A673 (cell line): ENCODE measurements at regions not wholly inside any gene's neighbourhood (a gene's known extent, or its start where the extent isn't known, plus 50 kb on each side); places are given as distances from the start of the nearest gene placed in this dataset.

Experiments used
- EZH2 ChIP-seq: fragments of 200-600 bp; sonication (generic); IDR thresholded peaks from 2 replicates; pipeline ENCODE4 v1.6.1; 2017; ENCODE audit warnings: borderline replicate concordance, low read depth, mild to moderate bottlenecking, mixed read lengths, antibody characterized with exemption, low read length; ENCODE audit not compliant: poor library complexity, severe bottlenecking
- TF ChIP-seq, protein P1 (sequence below): fragments of 300-800, 200-600 bp; sonication (generic); conservative IDR thresholded peaks from 2 replicates; pipeline ENCODE4 v1.5.1; 2017; ENCODE audit warnings: low read depth, mild to moderate bottlenecking, antibody characterized with exemption, low read length, moderate library complexity, mixed read lengths

DNA sequence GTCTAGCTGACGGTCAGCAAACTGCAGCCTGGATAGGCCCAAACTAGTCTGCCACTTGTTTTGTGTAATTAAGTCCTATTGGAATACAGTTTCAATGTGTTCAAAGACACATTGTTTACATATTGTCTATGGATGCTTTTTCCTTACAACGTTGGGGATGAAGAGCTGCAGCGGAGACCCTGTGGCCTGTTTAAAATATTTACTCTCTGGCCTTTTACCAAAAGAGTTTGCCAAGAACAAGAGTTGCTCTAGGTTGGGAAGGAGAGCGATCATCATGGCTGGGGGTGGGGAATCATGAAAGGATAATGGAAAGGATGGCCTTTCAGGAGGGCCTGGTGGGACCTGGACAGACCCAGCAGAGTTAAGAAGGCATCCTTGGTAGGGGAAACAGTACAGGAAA lies 274.9 kb upstream of the ZFHX3 start:
- TF ChIP-seq, protein P1, sequence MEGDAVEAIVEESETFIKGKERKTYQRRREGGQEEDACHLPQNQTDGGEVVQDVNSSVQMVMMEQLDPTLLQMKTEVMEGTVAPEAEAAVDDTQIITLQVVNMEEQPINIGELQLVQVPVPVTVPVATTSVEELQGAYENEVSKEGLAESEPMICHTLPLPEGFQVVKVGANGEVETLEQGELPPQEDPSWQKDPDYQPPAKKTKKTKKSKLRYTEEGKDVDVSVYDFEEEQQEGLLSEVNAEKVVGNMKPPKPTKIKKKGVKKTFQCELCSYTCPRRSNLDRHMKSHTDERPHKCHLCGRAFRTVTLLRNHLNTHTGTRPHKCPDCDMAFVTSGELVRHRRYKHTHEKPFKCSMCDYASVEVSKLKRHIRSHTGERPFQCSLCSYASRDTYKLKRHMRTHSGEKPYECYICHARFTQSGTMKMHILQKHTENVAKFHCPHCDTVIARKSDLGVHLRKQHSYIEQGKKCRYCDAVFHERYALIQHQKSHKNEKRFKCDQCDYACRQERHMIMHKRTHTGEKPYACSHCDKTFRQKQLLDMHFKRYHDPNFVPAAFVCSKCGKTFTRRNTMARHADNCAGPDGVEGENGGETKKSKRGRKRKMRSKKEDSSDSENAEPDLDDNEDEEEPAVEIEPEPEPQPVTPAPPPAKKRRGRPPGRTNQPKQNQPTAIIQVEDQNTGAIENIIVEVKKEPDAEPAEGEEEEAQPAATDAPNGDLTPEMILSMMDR, result no peak
- TF ChIP-seq EZH2, result no peak
